ENCODE measurements at regions not wholly inside any gene's neighbourhood (a gene's known extent, or its start where the extent isn't known, plus 50 kb on each side); places are given as distances from the start of the nearest gene placed in this dataset.

DNA sequence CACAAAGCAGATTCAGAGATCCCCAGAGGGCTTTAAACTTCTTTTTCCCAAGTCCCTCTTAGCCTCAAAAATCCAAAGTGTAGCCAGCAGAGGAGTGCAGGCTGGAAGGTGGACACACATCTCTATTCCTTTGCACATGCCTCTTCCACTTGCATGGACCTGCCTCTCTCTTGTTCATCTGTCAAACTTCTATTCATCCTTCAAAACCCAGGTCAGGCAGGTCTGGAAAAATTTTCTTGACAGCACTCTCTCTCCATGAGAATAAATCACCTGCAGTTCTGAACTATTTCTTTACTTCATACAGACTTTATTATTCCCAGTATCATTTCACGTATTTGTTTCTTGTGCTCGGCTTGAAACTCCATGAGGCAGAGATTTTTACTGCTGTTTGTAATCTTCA, 127.5 kb downstream of the SS18 start:
- Histone ChIP-seq H3K27me3 (no peaks in the 10 kb centered on the region), H3K36me3 (no peaks in the 10 kb centered on the region), H3K4me3 (replicated peaks in 1 of 3) (no peak overlapping the region), H3K4me1 (no peaks in the 10 kb centered on the region), H3K27ac (no peak overlapping the region), H3K9me3 (no peaks in the 10 kb centered on the region)
- WGBS, 2 donors, result 95% methylated on average over 2 of the region's 2 CpGs
- intact Hi-C loops (cut with DNase I), result no loop called here
- DNase-seq, result no peak
- no peak for TF ChIP-seq POLR2A (IDR thresholded peaks at IDR 0.05)
- TF ChIP-seq, protein P1, sequence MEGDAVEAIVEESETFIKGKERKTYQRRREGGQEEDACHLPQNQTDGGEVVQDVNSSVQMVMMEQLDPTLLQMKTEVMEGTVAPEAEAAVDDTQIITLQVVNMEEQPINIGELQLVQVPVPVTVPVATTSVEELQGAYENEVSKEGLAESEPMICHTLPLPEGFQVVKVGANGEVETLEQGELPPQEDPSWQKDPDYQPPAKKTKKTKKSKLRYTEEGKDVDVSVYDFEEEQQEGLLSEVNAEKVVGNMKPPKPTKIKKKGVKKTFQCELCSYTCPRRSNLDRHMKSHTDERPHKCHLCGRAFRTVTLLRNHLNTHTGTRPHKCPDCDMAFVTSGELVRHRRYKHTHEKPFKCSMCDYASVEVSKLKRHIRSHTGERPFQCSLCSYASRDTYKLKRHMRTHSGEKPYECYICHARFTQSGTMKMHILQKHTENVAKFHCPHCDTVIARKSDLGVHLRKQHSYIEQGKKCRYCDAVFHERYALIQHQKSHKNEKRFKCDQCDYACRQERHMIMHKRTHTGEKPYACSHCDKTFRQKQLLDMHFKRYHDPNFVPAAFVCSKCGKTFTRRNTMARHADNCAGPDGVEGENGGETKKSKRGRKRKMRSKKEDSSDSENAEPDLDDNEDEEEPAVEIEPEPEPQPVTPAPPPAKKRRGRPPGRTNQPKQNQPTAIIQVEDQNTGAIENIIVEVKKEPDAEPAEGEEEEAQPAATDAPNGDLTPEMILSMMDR (IDR thresholded peaks at IDR 0.05), result no peak

- no peaks in the 10 kb centered on the region for H3K9me3 ChIP-seq
- no peaks in the 10 kb centered on the region for H3K27me3 ChIP-seq
- H3K4me1 ChIP-seq, result no peaks in the 10 kb centered on the region
- H3K4me3 ChIP-seq (replicated peaks in 1 of 3), result no peak overlapping the region
- no peaks in the 10 kb centered on the region for H3K36me3 ChIP-seq
- TF ChIP-seq, protein P1 (IDR thresholded peaks at IDR 0.05), result no peak
- no peak for TF ChIP-seq POLR2A (IDR thresholded peaks at IDR 0.05)
- WGBS, 2 donors, result 64 to 65% methylated on average over 4 of the region's 4 CpGs
- intact Hi-C loops (cut with DNase I), result no loop called here
- DNase-seq, result no peak
- no peak overlapping the region for H3K27ac ChIP-seq
These were observed 128.2 kb downstream of the SS18 start for GRCh38 chr18:25962176-25962575.

DNA sequence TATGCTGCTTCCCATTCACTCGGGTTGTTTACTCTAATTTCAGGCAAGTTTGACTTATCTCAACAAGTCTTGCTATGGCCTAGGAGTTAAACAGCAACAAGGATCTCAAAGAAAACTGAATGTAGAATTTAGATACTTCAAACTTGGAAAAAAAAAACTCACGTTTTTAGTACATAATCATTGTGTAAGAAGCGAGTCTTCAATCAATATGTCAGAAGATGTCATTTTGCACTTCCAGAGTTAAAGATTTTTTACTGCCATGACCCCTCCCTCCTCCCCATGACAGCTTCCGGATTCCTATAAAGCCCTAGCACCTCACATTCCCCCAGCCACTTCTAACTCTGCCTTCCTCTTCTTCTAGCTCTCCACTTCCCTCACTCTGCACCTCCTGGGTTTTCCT, 133.4 kb downstream of the SS18 start:
- no peak overlapping the region for H3K4me3 ChIP-seq (replicated peaks in 1 of 3)
- 51 to 59% methylated on average over 4 of the region's 4 CpGs for WGBS, 2 donors
- H3K27ac ChIP-seq, result no peak overlapping the region
- no peaks in the 10 kb centered on the region for H3K4me1 ChIP-seq
- no peak for DNase-seq
- no peak for TF ChIP-seq POLR2A (IDR thresholded peaks at IDR 0.05)
- TF ChIP-seq, protein P1 (IDR thresholded peaks at IDR 0.05), result no peak
- no peaks in the 10 kb centered on the region for H3K27me3 ChIP-seq
- no peaks in the 10 kb centered on the region for H3K36me3 ChIP-seq
- intact Hi-C loops (cut with DNase I), result no loop called here
- H3K9me3 ChIP-seq, result no peaks in the 10 kb centered on the region

DNA sequence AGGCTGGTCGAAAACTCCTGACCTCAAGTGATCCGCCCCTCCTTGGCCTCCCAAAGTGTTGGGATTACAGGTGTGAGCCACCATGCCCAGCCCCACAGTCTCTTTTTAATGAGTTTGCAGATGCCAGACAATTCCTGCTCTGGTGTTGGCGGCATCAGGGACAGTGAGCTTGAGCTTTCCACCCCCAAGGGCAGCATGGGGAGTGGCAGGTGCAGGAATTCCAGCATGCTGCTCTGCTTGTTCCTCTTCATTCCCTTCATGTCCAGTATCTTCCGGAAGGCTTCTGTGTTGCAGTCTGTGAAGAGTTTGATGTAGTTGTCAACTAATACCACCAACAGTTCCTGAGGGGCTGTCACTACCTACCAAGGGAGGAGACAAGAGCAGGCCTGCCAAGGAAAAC, 137.3 kb downstream of the SS18 start:
- WGBS, 2 donors, result 96 to 98% methylated on average over 4 of the region's 4 CpGs
- no peaks in the 10 kb centered on the region for H3K27me3 ChIP-seq
- intact Hi-C loops (cut with DNase I), result no loop called here
- H3K9me3 ChIP-seq, result no peaks in the 10 kb centered on the region
- no peaks in the 10 kb centered on the region for H3K4me1 ChIP-seq
- H3K36me3 ChIP-seq, result no peaks in the 10 kb centered on the region
- no peak overlapping the region for H3K27ac ChIP-seq
- TF ChIP-seq, protein P1 (IDR thresholded peaks at IDR 0.05), result no peak
- TF ChIP-seq POLR2A (IDR thresholded peaks at IDR 0.05), result no peak
- no peak overlapping the region for H3K4me3 ChIP-seq (replicated peaks in 1 of 3)
- no peak for DNase-seq

- Histone ChIP-seq H3K27me3 (no peaks in the 10 kb centered on the region), H3K36me3 (no peaks in the 10 kb centered on the region), H3K27ac (no peak overlapping the region), H3K4me3 (replicated peaks in 1 of 3) (no peak overlapping the region), H3K4me1 (no peaks in the 10 kb centered on the region), H3K9me3 (no peaks in the 10 kb centered on the region)
- no peak for DNase-seq
- TF ChIP-seq, protein P1 (IDR thresholded peaks at IDR 0.05), result no peak
- no peak for TF ChIP-seq POLR2A (IDR thresholded peaks at IDR 0.05)
- WGBS, 2 donors, result 93 to 95% methylated on average over 2 of the region's 2 CpGs
- intact Hi-C loops (cut with DNase I), result no loop called here
These were observed 140.1 kb downstream of the SS18 start for GRCh38 chr18:25950321-25950720.

Measured in thyroid gland (tissue), 4 donors.